ENCODE measurements at regions not wholly inside any gene's neighbourhood (a gene's known extent, or its start where the extent isn't known, plus 50 kb on each side); places are given as distances from the start of the nearest gene placed in this dataset.

GRCh38 chrX:45757272-45757671 lies 556.6 kb upstream of the DIPK2B start:
- H3K4me3 ChIP-seq, result no peak overlapping the region
- in situ Hi-C loops (cut with MboI; ENCODE audit: low pct_ligation_motif_present in 1 of 4, low pct_unique_long_range_greater_than_20kb in 1 of 4, low sequenced_read_pairs in 3 of 4) (loop anchor here in 1 of 4 donors (25.0 kb wide), 1 partner anchor 245 kb away; no protein-coding TSS in a partner anchor), intact Hi-C loops (cut with DNase I; ENCODE audit: low total_unique reads) (no loop called here)
- no peak for DNase-seq
- no peaks in the 10 kb centered on the region for H3K36me3 ChIP-seq
- no peak for TF ChIP-seq POLR2AphosphoS5 (IDR thresholded peaks at IDR 0.05)
- TF ChIP-seq EP300 (IDR thresholded peaks at IDR 0.05; ENCODE audit: low read depth), result no peak
- TF ChIP-seq POLR2A (IDR thresholded peaks at IDR 0.05), result no peak
- TF ChIP-seq, protein P1, sequence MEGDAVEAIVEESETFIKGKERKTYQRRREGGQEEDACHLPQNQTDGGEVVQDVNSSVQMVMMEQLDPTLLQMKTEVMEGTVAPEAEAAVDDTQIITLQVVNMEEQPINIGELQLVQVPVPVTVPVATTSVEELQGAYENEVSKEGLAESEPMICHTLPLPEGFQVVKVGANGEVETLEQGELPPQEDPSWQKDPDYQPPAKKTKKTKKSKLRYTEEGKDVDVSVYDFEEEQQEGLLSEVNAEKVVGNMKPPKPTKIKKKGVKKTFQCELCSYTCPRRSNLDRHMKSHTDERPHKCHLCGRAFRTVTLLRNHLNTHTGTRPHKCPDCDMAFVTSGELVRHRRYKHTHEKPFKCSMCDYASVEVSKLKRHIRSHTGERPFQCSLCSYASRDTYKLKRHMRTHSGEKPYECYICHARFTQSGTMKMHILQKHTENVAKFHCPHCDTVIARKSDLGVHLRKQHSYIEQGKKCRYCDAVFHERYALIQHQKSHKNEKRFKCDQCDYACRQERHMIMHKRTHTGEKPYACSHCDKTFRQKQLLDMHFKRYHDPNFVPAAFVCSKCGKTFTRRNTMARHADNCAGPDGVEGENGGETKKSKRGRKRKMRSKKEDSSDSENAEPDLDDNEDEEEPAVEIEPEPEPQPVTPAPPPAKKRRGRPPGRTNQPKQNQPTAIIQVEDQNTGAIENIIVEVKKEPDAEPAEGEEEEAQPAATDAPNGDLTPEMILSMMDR (IDR thresholded peaks at IDR 0.05), result no peak
- WGBS, 2 donors (ENCODE audit: low coverage in 1 of 2), result 86% methylated on average over 2 of the region's 2 CpGs; no CpG with 5 or more reads in 1 of the 2 donors
- H3K9me3 ChIP-seq, result no peaks in the 10 kb centered on the region
- H3K27ac ChIP-seq, result no peak overlapping the region
- peaks cover 0 to 12% (median 0%) of the 10 kb centered on the region in 4 donors for H3K4me1 ChIP-seq
- H3K27me3 ChIP-seq, result no peaks in the 10 kb centered on the region

- intact Hi-C loops (cut with DNase I; ENCODE audit: low total_unique reads) (no loop called here), in situ Hi-C loops (cut with MboI; ENCODE audit: low pct_ligation_motif_present in 1 of 4, low pct_unique_long_range_greater_than_20kb in 1 of 4, low sequenced_read_pairs in 3 of 4) (loop anchor here in 1 of 4 donors (25.0 kb wide), 1 partner anchor 244 kb away; no protein-coding TSS in a partner anchor)
These were observed 555.9 kb upstream of the DIPK2B start for GRCh38 chrX:45756557-45756956.

GRCh38 chrX:45755703-45756102 lies 555.0 kb upstream of the DIPK2B start:
- H3K4me3 ChIP-seq, result no peak overlapping the region
- no peak overlapping the region for H3K27ac ChIP-seq
- H3K27me3 ChIP-seq, result no peaks in the 10 kb centered on the region
- TF ChIP-seq, protein P1 (IDR thresholded peaks at IDR 0.05), result no peak
- TF ChIP-seq EP300 (IDR thresholded peaks at IDR 0.05; ENCODE audit: low read depth), result no peak
- no peak for TF ChIP-seq POLR2A (IDR thresholded peaks at IDR 0.05)
- TF ChIP-seq POLR2AphosphoS5 (IDR thresholded peaks at IDR 0.05), result no peak
- peaks cover 0 to 12% (median 0%) of the 10 kb centered on the region in 4 donors for H3K4me1 ChIP-seq
- in situ Hi-C loops (cut with MboI; ENCODE audit: low pct_ligation_motif_present in 1 of 4, low pct_unique_long_range_greater_than_20kb in 1 of 4, low sequenced_read_pairs in 3 of 4), result loop anchor here in 1 of 4 donors (25.0 kb wide), 1 partner anchor 243 kb away; no protein-coding TSS in a partner anchor
- intact Hi-C loops (cut with DNase I; ENCODE audit: low total_unique reads), result no loop called here
- no peaks in the 10 kb centered on the region for H3K36me3 ChIP-seq
- no peaks in the 10 kb centered on the region for H3K9me3 ChIP-seq
- WGBS, 2 donors (ENCODE audit: low coverage in 1 of 2), result 50 to 83% methylated on average over 1 to 2 of the region's 2 CpGs
- DNase-seq, result no peak

More at GRCh38 chrX:45756557-45756956, 555.9 kb upstream of the DIPK2B start:
- WGBS, 2 donors (ENCODE audit: low coverage in 1 of 2), result 33 to 50% methylated on average over 1 to 3 of the region's 3 CpGs
- TF ChIP-seq, protein P1 (IDR thresholded peaks at IDR 0.05), result no peak
- TF ChIP-seq EP300 (IDR thresholded peaks at IDR 0.05; ENCODE audit: low read depth) (no peak), POLR2AphosphoS5 (IDR thresholded peaks at IDR 0.05) (no peak), POLR2A (IDR thresholded peaks at IDR 0.05) (no peak)
- H3K27ac ChIP-seq, result peak overlapping the region in 1 of 4 donors; percentile 4
- H3K4me3 ChIP-seq, result no peak overlapping the region
- H3K27me3 ChIP-seq, result no peaks in the 10 kb centered on the region
- H3K36me3 ChIP-seq, result no peaks in the 10 kb centered on the region
- no peaks in the 10 kb centered on the region for H3K9me3 ChIP-seq
- DNase-seq, result no peak
- peaks cover 0 to 12% (median 0%) of the 10 kb centered on the region in 4 donors for H3K4me1 ChIP-seq

- TF ChIP-seq, protein P1 (IDR thresholded peaks at IDR 0.05), result no peak
- TF ChIP-seq POLR2AphosphoS5 (IDR thresholded peaks at IDR 0.05), result no peak
- intact Hi-C loops (cut with DNase I; ENCODE audit: low total_unique reads) (no loop called here), in situ Hi-C loops (cut with MboI; ENCODE audit: low pct_ligation_motif_present in 1 of 4, low pct_unique_long_range_greater_than_20kb in 1 of 4, low sequenced_read_pairs in 3 of 4) (loop anchor here in 1 of 4 donors (25.0 kb wide), 1 partner anchor 239 kb away; no protein-coding TSS in a partner anchor)
- WGBS, 2 donors (ENCODE audit: low coverage in 1 of 2), result 41 to 50% methylated on average over 1 to 3 of the region's 3 CpGs
- no peaks in the 10 kb centered on the region for H3K9me3 ChIP-seq
- no peak overlapping the region for H3K4me3 ChIP-seq
- DNase-seq, result no peak
- no peaks in the 10 kb centered on the region for H3K4me1 ChIP-seq
- H3K27me3 ChIP-seq, result no peaks in the 10 kb centered on the region
- H3K27ac ChIP-seq, result no peak overlapping the region
- no peaks in the 10 kb centered on the region for H3K36me3 ChIP-seq
These were observed 550.5 kb upstream of the DIPK2B start for GRCh38 chrX:45751156-45751555.

All from transverse colon (tissue), 4 donors.